Ishikawa (cell line): ENCODE measurements at regions not wholly inside any gene's neighbourhood (a gene's known extent, or its start where the extent isn't known, plus 50 kb on each side); places are given as distances from the start of the nearest gene placed in this dataset.

Experiments
- CEBPB ChIP-seq: IDR thresholded peaks from 2 replicates; pipeline ENCODE4 v1.6.1; 2012
- CREB1 ChIP-seq: IDR thresholded peaks from 2 replicates; pipeline ENCODE4 v1.6.1; 2012; ENCODE audit warnings: low read depth
- EGR1 ChIP-seq: IDR thresholded peaks from 2 replicates; pipeline ENCODE4 v1.6.1; 2012
- EP300 ChIP-seq: IDR thresholded peaks from 2 replicates; pipeline ENCODE4 v1.6.1; 2012; ENCODE audit warnings: borderline replicate concordance
- FOXM1 ChIP-seq: IDR thresholded peaks from 2 replicates; pipeline ENCODE4 v1.6.1; 2012; ENCODE audit warnings: low read depth, borderline replicate concordance
- NFIC ChIP-seq: IDR thresholded peaks from 2 replicates; pipeline ENCODE4 v1.6.1; 2012
- RAD21 ChIP-seq: IDR thresholded peaks from 2 replicates; pipeline ENCODE4 v1.6.1; 2012; ENCODE audit warnings: low read depth
- TAF1 ChIP-seq: IDR thresholded peaks from 2 replicates; pipeline ENCODE4 v1.6.1; 2012; ENCODE audit warnings: low read depth, mild to moderate bottlenecking
- TCF12 ChIP-seq: IDR thresholded peaks from 2 replicates; pipeline ENCODE4 v1.6.1; 2012; ENCODE audit warnings: low read depth
- TEAD4 ChIP-seq: IDR thresholded peaks from 2 replicates; pipeline ENCODE4 v1.6.1; 2012
- USF1 ChIP-seq: IDR thresholded peaks from 2 replicates; pipeline ENCODE4 v1.6.1; 2012
- YY1 ChIP-seq: IDR thresholded peaks from 2 replicates; pipeline ENCODE4 v1.6.1; 2012; ENCODE audit warnings: low read depth
- ZBTB7A ChIP-seq: IDR thresholded peaks from 2 replicates; pipeline ENCODE4 v1.6.1; 2012; ENCODE audit warnings: low read depth
- TF ChIP-seq, protein P1 (sequence below): IDR thresholded peaks from 2 replicates; pipeline ENCODE4 v1.6.1; 2012
- TF ChIP-seq, protein P2 (sequence below): IDR thresholded peaks from 2 replicates; pipeline ENCODE4 v1.6.1; 2012; ENCODE audit warnings: low read depth, mild to moderate bottlenecking

- TF ChIP-seq, protein P1, sequence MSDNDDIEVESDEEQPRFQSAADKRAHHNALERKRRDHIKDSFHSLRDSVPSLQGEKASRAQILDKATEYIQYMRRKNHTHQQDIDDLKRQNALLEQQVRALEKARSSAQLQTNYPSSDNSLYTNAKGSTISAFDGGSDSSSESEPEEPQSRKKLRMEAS: no peak
- TF ChIP-seq CREB1 (no peak), FOXM1 (no peak), TEAD4 (no peak), RAD21 (no peak), YY1 (no peak), NFIC (no peak), ZBTB7A (no peak)
These were observed 219.8 kb upstream of the MANEA start for GRCh38 chr6:95357380-95358020.

GRCh38 chr6:95364016-95364604 is 213.2 kb upstream of the MANEA start:
- TF ChIP-seq CEBPB (no peak), RAD21 (peak; percentile 55)

DNA sequence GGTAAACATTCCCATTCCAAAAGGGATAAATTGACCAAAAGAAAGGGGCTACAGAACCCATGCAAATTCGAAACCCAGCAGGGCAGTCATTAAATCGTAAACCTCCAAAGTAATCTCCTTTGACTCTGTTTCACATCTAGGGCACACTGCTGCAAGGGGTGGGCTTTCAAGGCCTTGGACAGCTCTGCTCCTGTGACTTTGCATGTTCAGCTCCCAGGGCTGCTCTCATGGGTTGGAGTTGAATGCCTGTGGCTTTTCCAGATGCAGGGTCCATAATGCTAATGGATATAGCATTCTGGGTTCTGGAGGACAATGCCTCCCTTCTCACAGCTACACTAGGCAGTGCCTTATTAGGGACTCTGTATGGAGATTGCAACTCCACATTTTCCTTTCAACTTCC is 211.9 kb upstream of the MANEA start:
- TF ChIP-seq CREB1 (no peak), TAF1 (no peak), FOXM1 (no peak), TEAD4 (no peak), TCF12 (no peak), NFIC (no peak), EGR1 (no peak), CEBPB (no peak), ZBTB7A (no peak), USF1 (no peak), RAD21 (no peak), YY1 (no peak), EP300 (no peak)
- TF ChIP-seq, protein P1: no peak

DNA sequence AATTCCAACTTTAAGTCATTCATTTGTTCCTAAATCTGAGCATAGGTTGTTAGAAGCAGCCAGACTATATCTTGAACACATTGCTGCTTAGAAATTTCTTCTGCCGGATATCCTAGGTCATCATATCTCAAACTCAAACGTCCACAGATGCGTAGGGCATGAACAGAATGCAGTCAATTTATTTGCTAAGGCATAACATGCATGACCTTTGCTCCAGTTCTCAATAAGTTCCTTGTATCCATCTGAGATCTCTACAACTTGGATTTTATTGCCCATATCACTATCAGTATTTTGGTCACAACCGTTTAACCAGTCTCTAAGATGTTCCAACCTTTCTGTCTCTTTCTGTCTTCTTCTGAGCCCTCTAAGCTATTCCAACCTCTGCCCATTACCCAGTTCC is 210.9 kb upstream of the MANEA start:
- TF ChIP-seq CEBPB: no peak
- TF ChIP-seq, protein P2, sequence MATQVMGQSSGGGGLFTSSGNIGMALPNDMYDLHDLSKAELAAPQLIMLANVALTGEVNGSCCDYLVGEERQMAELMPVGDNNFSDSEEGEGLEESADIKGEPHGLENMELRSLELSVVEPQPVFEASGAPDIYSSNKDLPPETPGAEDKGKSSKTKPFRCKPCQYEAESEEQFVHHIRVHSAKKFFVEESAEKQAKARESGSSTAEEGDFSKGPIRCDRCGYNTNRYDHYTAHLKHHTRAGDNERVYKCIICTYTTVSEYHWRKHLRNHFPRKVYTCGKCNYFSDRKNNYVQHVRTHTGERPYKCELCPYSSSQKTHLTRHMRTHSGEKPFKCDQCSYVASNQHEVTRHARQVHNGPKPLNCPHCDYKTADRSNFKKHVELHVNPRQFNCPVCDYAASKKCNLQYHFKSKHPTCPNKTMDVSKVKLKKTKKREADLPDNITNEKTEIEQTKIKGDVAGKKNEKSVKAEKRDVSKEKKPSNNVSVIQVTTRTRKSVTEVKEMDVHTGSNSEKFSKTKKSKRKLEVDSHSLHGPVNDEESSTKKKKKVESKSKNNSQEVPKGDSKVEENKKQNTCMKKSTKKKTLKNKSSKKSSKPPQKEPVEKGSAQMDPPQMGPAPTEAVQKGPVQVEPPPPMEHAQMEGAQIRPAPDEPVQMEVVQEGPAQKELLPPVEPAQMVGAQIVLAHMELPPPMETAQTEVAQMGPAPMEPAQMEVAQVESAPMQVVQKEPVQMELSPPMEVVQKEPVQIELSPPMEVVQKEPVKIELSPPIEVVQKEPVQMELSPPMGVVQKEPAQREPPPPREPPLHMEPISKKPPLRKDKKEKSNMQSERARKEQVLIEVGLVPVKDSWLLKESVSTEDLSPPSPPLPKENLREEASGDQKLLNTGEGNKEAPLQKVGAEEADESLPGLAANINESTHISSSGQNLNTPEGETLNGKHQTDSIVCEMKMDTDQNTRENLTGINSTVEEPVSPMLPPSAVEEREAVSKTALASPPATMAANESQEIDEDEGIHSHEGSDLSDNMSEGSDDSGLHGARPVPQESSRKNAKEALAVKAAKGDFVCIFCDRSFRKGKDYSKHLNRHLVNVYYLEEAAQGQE: no peak
- no peak for TF ChIP-seq RAD21
- no peak for TF ChIP-seq USF1
- TF ChIP-seq TAF1: no peak
- no peak for TF ChIP-seq YY1
- no peak for TF ChIP-seq ZBTB7A
- no peak for TF ChIP-seq FOXM1
- no peak for TF ChIP-seq NFIC
- no peak for TF ChIP-seq EGR1
- TF ChIP-seq, protein P1: no peak
- no peak for TF ChIP-seq TEAD4
- no peak for TF ChIP-seq TCF12
- no peak for TF ChIP-seq CREB1
- TF ChIP-seq EP300: no peak

GRCh38 chr6:95383878-95384277 is 193.5 kb upstream of the MANEA start:
- TF ChIP-seq ZBTB7A (no peak), CREB1 (no peak), USF1 (no peak), EGR1 (no peak), TEAD4 (no peak), CEBPB (no peak), EP300 (no peak), FOXM1 (no peak), YY1 (no peak), RAD21 (no peak), NFIC (no peak), TCF12 (no peak), TAF1 (no peak)
- TF ChIP-seq, protein P2: no peak
- TF ChIP-seq, protein P1: no peak
